ENCODE measurements at regions not wholly inside any gene's neighbourhood (a gene's known extent, or its start where the extent isn't known, plus 50 kb on each side); places are given as distances from the start of the nearest gene placed in this dataset.
"Not testable (repeated sequence)": the region's sequence is repeated elsewhere in the genome, so short reads cannot be mapped to it uniquely, and the experiment has no call there.

GRCh38 chr9:39463696-39464095 is 108.2 kb downstream of the SPATA31A1 start:
- DNase-seq (ENCODE audit: extremely low read depth in 1 of 2, low read depth in 1 of 2), result not testable (repeated sequence)

- DNase-seq (ENCODE audit: extremely low read depth in 1 of 2, low read depth in 1 of 2), result peak; percentile 15 to 44
Measured at GRCh38 chr9:39464122-39464777, 108.8 kb downstream of the SPATA31A1 start.

- DNase-seq (ENCODE audit: extremely low read depth in 1 of 2, low read depth in 1 of 2), result not testable (repeated sequence)
Measured at GRCh38 chr9:39474499-39474898, 119.0 kb downstream of the SPATA31A1 start.

DNA sequence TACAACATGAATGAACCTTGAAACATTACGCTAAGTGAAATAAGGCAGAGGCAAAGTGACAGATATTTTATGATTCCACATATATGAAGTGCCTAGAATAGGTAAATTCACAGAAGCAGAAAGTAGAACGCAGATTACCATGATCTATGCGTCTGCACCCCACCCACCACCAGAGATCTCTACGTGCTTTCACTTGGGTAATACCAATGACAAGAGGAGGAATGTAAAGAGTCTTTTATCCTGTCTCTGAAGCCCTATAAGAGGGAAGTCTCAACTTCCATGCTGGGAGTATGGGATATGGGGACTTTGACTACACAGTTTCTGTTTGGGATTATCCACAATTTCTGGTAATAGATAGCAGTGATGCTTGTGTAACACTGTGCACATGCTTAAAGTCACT is 127.6 kb downstream of the SPATA31A1 start:
- not testable (repeated sequence) for DNase-seq (ENCODE audit: extremely low read depth in 1 of 2, low read depth in 1 of 2)

DNA sequence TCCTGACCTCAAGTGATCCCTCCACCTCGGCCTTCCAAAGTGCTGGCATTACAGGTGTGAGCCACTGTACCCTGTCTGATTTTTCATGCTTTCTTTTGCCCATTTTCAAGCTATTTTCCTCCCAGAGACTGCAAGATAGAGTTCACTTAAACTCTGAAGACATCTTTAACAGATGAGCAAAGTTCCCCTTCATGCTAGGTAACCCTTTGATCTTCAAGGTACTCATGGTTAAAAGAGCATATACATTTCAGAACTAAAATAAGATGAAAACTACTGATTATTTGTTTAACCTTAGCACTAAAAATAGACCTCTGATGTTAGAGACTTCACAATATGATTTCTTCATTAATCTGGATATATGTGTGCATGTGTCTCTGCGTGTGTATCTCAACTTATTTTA is 128.4 kb downstream of the SPATA31A1 start:
- DNase-seq (ENCODE audit: extremely low read depth in 1 of 2, low read depth in 1 of 2), result not testable (repeated sequence)

DNA sequence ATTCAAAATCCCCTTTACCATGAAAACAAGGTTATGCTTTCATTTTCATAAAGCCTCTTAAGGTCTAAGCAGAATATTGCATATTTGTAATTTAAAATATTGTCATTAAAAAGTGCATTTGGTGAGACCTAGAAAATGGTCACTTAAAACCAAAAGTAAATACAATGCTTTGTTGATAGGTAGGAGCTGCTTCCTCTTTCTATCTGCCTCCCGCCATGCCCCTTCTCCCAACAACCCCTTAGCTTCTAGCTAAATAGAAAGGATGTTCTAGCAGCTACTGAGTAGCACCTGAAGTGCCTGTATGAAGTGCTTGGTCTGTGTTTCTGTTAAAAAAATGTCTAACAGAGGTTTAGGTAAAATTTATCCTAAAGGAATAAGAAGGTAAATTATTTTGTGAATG is 128.8 kb downstream of the SPATA31A1 start:
- not testable (repeated sequence) for DNase-seq (ENCODE audit: extremely low read depth in 1 of 2, low read depth in 1 of 2)

DNA sequence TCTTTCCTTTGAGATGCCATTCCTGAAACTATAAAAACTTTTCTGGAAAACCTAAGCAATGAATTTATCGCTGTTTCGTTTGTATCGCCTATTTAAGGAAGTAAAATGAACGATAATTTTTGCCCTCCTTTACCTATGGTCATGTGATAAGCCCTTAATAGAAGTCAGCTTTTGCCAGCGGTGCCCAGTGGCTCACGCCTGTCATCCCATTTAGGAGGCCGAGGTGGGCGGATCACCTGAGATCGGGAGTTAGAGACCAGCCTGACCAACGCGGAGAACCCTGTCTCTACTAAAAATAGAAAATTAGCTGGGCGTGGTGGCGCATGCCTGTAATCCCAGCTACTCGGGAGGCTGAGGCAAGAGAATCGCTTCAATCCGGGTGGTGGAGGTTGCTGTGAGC is 132.0 kb downstream of the SPATA31A1 start:
- not testable (repeated sequence) for DNase-seq (ENCODE audit: extremely low read depth in 1 of 2, low read depth in 1 of 2)

GRCh38 chr9:39496248-39496647 is 140.8 kb downstream of the SPATA31A1 start:
- not testable (repeated sequence) for DNase-seq (ENCODE audit: extremely low read depth in 1 of 2, low read depth in 1 of 2)

DNA sequence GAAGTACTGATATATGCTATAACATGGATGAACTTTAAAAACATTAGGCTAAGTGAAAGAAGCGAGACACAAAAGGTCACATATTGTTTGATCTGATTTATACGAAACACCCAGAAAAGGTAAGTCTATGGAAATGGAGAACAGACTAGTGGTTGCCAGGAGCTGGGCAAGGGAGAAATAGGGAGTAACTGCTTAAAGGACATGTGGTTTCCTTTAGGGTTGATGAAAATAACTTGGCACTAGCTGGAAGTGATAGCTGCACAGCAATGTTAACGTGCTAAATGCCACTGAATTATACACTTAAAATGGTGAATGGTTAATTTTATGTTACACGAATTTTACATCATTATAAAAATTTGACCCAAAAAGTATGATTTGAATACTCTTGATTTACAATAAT is 147.7 kb downstream of the SPATA31A1 start:
- not testable (repeated sequence) for DNase-seq (ENCODE audit: extremely low read depth in 1 of 2, low read depth in 1 of 2)

DNA sequence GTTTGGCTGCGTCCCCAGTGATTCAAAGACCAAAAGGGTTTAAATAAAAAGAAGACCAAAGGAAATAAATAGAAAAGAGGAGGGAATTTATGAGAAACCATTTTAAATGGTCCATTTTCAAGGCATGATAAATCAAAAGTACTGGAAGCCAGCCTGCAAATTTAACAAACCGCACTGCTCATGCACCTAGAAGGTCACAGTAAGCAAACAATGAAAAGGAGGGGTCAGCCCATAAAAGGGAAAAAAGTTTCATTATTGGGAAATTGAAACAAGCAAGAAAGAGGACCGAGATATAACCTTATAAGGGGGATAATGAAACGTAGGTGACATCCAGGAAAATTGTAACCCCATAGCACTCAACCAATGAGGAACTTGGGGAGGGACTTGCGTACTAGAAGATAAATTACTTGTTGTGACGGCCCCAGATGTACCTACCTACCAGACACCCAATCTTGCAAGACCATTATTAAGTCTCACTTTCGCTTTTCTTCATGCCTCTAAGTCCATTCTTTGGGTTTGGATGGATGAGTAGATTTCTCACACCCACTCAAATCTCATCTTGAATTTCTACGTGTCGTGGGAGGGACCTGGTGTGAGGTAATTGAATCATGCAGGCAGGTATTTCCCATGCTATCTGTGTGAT is 172.0 kb downstream of the SPATA31A1 start:
- not testable (repeated sequence) for DNase-seq (ENCODE audit: extremely low read depth in 1 of 2, low read depth in 1 of 2)

GRCh38 chr9:39532597-39532996 is 177.1 kb downstream of the SPATA31A1 start:
- DNase-seq (ENCODE audit: extremely low read depth in 1 of 2, low read depth in 1 of 2), result not testable (repeated sequence)

DNA sequence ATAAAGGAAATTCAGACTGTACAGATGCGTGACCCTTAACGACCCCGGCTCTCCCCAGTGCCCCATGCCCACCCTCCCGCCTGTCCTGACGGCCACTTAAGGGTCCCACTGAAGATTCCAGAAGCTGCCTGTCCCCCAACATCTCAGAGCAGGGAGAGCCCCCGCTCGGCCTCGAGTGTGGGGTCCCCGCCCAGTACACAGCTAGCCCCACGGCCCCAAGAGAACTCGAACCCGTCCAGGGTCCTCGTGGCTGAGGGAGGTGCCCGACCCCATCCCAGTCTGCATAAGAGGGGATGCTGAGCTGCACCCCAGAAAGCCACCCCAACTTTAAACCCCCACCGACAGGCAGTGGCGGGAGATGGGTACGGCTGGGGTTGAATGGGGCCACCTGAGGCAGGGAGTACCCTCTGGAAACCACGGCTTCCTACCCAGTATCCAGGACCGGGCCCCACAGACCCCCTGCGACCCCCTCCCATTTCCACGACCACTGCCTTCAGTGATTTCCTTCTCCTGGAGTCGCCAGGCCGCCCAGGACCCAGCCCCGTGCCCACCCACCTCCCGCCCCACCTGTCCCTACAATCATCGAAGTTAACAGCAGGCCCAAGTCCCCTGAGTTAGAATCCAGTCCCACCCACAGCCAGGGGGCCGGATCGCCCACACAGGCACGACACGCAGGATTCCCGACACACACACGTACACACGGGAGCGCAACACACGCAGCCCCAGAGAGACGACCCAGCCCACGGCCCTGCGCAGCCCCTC is 177.7 kb downstream of the SPATA31A1 start:
- DNase-seq (ENCODE audit: extremely low read depth in 1 of 2, low read depth in 1 of 2), result not testable (repeated sequence)

GRCh38 chr9:39533763-39534548 is 178.5 kb downstream of the SPATA31A1 start:
- not testable (repeated sequence) for DNase-seq (ENCODE audit: extremely low read depth in 1 of 2, low read depth in 1 of 2)

- DNase-seq (ENCODE audit: extremely low read depth in 1 of 2, low read depth in 1 of 2), result not testable (repeated sequence)
Measured at GRCh38 chr9:39534897-39535296, 179.4 kb downstream of the SPATA31A1 start.

GRCh38 chr9:39542157-39542556 is 186.7 kb downstream of the SPATA31A1 start:
- not testable (repeated sequence) for DNase-seq (ENCODE audit: extremely low read depth in 1 of 2, low read depth in 1 of 2)

- not testable (repeated sequence) for DNase-seq (ENCODE audit: extremely low read depth in 1 of 2, low read depth in 1 of 2)
Measured at GRCh38 chr9:39545079-39545478, 189.6 kb downstream of the SPATA31A1 start.

DNA sequence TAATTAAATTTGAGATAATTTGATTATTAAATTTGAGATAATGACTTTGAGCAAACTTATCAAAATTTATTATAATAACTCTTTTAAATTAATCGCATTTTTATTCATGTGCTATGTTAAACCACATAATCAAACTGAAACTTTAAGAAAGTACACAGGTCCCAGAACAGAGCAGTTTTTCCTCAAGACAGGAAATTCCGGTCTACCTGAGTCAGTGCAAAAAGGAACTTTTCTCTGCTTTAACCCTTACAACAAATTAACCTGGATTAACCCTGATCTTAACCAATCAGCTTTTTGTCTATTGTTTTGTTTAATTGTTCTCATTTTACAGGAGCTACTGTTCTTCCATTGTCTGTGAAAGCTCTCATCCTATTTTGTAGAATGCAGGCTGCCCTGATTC is 195.1 kb downstream of the SPATA31A1 start:
- not testable (repeated sequence) for DNase-seq (ENCODE audit: extremely low read depth in 1 of 2, low read depth in 1 of 2)

GRCh38 chr9:39551544-39551943 is 196.1 kb downstream of the SPATA31A1 start:
- DNase-seq (ENCODE audit: extremely low read depth in 1 of 2, low read depth in 1 of 2), result not testable (repeated sequence)

- not testable (repeated sequence) for DNase-seq (ENCODE audit: extremely low read depth in 1 of 2, low read depth in 1 of 2)
Measured at GRCh38 chr9:39552242-39552881, 196.9 kb downstream of the SPATA31A1 start.

DNA sequence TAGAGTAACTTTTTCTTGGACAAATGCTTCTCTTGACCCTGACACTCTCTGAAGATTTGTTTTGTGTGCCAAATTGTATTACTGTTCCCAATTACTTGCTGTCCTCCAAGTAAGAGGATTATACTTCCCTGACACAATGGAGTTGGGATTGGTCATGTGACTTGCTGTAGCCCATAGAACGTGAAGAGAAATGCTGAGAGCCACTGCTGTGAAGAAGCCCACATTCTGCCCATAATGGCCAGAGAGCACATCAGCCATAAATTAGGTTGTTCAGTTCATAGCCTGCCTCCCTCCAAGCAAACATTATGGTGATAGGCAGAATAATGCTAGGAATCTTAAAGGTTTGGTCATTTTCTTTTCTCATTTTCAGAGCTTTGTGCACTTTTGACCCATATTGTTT is 198.9 kb downstream of the SPATA31A1 start:
- not testable (repeated sequence) for DNase-seq (ENCODE audit: extremely low read depth in 1 of 2, low read depth in 1 of 2)

All from activated CD8-positive, alpha-beta memory T cell treated with anti-CD3 and anti-CD28 coated beads for 1 hour (primary cell).